ENCODE measurements at regions not wholly inside any gene's neighbourhood (a gene's known extent, or its start where the extent isn't known, plus 50 kb on each side); places are given as distances from the start of the nearest gene placed in this dataset.

DNA sequence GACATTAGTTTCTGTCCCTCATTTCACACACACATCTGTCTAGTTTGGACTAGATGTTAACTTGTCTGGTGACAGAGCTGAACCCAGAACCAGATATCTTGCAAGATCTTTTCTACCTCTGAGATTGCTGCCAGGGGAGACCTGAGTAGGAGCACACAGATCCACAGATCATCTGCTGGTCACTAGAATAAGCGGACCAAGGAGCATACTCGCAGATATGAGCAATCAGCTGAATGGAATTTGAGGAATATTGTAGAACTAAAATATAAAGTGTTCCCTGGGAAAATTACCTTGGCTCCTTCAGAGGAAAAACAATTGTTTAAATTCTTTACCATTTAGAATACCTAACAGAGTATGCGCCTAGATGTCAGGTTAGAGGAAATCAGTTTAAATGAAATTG is 90.7 kb downstream of the TNFSF18 start:
- no peak for DNase-seq

GRCh38 chr1:172960454-172961208 is 90.1 kb downstream of the TNFSF18 start:
- DNase-seq: no peak

DNA sequence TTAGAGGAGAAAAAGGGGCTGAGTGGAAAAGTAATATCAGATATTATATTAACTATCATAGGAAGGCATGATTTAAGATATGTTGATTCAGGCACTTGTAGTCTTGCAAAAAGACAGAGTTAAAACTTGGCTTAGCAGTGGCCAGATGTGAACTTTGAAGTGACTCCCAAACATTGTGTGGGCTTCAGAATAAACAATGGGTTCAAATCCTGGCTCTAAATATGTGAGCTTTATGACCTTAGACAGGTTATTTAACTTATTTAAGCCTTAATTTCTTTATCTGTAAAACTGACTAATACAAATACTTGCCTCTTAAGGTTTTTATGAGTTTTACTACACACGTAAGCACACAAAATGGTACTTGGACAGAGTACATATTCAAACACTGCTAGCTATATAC is 85.9 kb downstream of the TNFSF18 start:
- no peak for DNase-seq

GRCh38 chr1:172966844-172967540 is 83.7 kb downstream of the TNFSF18 start:
- no peak for DNase-seq

GRCh38 chr1:172967936-172968335 is 82.8 kb downstream of the TNFSF18 start:
- no peak for DNase-seq

- DNase-seq: no peak
These were observed 81.1 kb downstream of the TNFSF18 start for GRCh38 chr1:172969611-172970010.

GRCh38 chr1:172970186-172970585 is 80.6 kb downstream of the TNFSF18 start:
- DNase-seq: no peak

DNA sequence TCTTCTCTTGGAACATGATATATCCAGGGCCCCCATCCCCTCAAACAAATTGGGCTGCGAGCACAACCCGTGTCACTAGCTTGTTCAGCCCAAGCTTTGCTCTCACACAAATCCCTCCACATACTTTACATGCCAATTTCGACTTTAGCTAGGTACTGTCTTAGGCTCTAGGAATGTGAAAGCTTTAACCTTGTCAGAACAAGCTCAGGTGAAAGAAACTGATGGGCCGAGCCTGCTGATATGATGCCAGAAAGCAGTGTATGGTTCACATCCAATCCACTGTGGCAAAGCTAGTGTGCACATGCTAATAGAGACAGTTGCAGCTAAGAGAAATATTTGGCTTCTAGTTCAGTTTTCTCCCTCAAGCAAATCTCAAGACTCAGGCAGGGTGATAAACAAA is 79.5 kb downstream of the TNFSF18 start:
- DNase-seq: no peak

GRCh38 chr1:172972258-172972657 is 78.5 kb downstream of the TNFSF18 start:
- DNase-seq: no peak

DNA sequence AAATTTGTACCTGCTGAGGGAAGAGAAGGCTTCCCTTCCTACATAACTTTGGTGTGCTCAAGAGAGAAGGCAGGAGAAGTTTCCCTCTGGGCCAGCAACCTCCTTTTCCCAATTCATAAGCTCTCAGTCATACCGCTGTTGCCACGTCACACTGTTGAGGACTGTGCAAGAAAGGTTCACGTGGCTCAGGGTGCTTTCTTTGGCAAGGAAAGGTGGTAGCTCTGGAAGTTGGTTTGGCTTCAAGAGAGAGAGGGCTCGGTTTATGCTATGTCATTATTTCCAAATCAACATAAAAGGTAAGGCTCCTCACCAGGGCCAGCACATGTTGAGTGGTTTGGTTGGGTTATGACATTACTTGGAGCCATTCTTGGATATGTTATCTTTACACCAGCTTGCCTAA is 77.3 kb downstream of the TNFSF18 start:
- DNase-seq: no peak

- DNase-seq: no peak
These were observed 74.3 kb downstream of the TNFSF18 start for GRCh38 chr1:172976222-172977041.

GRCh38 chr1:172977296-172978017 is 73.3 kb downstream of the TNFSF18 start:
- DNase-seq: no peak

- no peak for DNase-seq
These were observed 72.1 kb downstream of the TNFSF18 start for GRCh38 chr1:172978595-172978994.

- DNase-seq: no peak
These were observed 70.9 kb downstream of the TNFSF18 start for GRCh38 chr1:172979828-172980227.

- no peak for DNase-seq
These were observed 70.3 kb downstream of the TNFSF18 start for GRCh38 chr1:172980456-172980855.

GRCh38 chr1:172980971-172981370 is 69.8 kb downstream of the TNFSF18 start:
- DNase-seq: no peak
